ENCODE measurements at regions not wholly inside any gene's neighbourhood (a gene's known extent, or its start where the extent isn't known, plus 50 kb on each side); places are given as distances from the start of the nearest gene placed in this dataset.

DNA sequence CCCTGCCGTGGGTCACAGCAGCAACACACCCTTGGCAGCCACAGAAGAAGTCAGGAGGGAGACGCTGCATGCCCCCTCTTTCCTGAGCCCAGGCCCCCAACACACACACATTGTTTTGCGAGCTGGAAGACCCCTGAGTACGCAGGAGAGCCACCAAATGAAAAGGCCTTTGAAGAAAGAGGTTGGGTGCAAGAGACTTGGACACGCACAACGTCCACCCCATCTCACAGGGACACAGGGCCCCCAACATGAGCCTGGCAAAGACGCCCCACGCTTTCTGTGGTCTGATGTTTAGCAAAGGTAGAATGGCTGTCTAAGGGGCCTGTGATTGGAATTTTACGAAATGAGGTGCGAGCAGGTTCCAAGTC lies 185.0 kb downstream of the TTLL2 start:
- no peak for TF ChIP-seq JUNB (IDR thresholded peaks at IDR 0.05)
- no peak for TF ChIP-seq POLR2AphosphoS2 (conservative IDR thresholded peaks at IDR 0.05; ENCODE audit: low read length)
- TF ChIP-seq, protein P1, sequence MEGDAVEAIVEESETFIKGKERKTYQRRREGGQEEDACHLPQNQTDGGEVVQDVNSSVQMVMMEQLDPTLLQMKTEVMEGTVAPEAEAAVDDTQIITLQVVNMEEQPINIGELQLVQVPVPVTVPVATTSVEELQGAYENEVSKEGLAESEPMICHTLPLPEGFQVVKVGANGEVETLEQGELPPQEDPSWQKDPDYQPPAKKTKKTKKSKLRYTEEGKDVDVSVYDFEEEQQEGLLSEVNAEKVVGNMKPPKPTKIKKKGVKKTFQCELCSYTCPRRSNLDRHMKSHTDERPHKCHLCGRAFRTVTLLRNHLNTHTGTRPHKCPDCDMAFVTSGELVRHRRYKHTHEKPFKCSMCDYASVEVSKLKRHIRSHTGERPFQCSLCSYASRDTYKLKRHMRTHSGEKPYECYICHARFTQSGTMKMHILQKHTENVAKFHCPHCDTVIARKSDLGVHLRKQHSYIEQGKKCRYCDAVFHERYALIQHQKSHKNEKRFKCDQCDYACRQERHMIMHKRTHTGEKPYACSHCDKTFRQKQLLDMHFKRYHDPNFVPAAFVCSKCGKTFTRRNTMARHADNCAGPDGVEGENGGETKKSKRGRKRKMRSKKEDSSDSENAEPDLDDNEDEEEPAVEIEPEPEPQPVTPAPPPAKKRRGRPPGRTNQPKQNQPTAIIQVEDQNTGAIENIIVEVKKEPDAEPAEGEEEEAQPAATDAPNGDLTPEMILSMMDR (IDR thresholded peaks at IDR 0.05), result no peak
- TF ChIP-seq KDM1A (IDR thresholded peaks at IDR 0.05; ENCODE audit: low read depth), result no peak

All from A549 (cell line).